NCI-H2081 (cell line): ENCODE measurements at regions not wholly inside any gene's neighbourhood (a gene's known extent, or its start where the extent isn't known, plus 50 kb on each side); places are given as distances from the start of the nearest gene placed in this dataset.

Source experiments
- DNase-seq, 2 experiments: peaks; one replicate each; lab custom pipeline; 2025; lab: John Stamatoyannopoulos, UW

- DNase-seq, result no peak
Measured at GRCh38 chr20:48079028-48079427, 293.7 kb upstream of the SULF2 start.

- no peak for DNase-seq
Measured at GRCh38 chr20:48076747-48077146, 291.5 kb upstream of the SULF2 start.

GRCh38 chr20:48076247-48076646 lies 291.0 kb upstream of the SULF2 start:
- no peak for DNase-seq

GRCh38 chr20:48075591-48076174 lies 290.4 kb upstream of the SULF2 start:
- no peak for DNase-seq

- no peak for DNase-seq
Measured at GRCh38 chr20:48070991-48071652, 285.8 kb upstream of the SULF2 start.

GRCh38 chr20:48069596-48069995 lies 284.3 kb upstream of the SULF2 start:
- DNase-seq, result no peak

GRCh38 chr20:48066851-48067250 lies 281.6 kb upstream of the SULF2 start:
- DNase-seq, result no peak

- DNase-seq, result no peak
Measured at GRCh38 chr20:48066246-48066645, 281.0 kb upstream of the SULF2 start.

GRCh38 chr20:48065833-48066232 lies 280.6 kb upstream of the SULF2 start:
- DNase-seq, result no peak

- DNase-seq, result no peak
Measured at GRCh38 chr20:48064929-48065328, 279.6 kb upstream of the SULF2 start.

- no peak for DNase-seq
Measured at GRCh38 chr20:48060841-48061720, 275.8 kb upstream of the SULF2 start.

GRCh38 chr20:48058611-48059559 lies 273.6 kb upstream of the SULF2 start:
- no peak for DNase-seq

GRCh38 chr20:48057739-48058138 lies 272.5 kb upstream of the SULF2 start:
- no peak for DNase-seq

- DNase-seq, result no peak
Measured at GRCh38 chr20:48057251-48057650, 272.0 kb upstream of the SULF2 start.

- DNase-seq, result no peak
Measured at GRCh38 chr20:48056218-48056617, 270.9 kb upstream of the SULF2 start.

- no peak for DNase-seq
Measured at GRCh38 chr20:48054051-48054450, 268.8 kb upstream of the SULF2 start.

- DNase-seq, result peak; percentile 24 to 52
Measured at GRCh38 chr20:48052475-48052835, 267.2 kb upstream of the SULF2 start.

GRCh38 chr20:48051794-48052474 lies 266.7 kb upstream of the SULF2 start:
- DNase-seq, result peak; percentile 27 to 52

GRCh38 chr20:48049641-48050040 lies 264.4 kb upstream of the SULF2 start:
- peak in 1 of 2 experiments; percentile 6 for DNase-seq

GRCh38 chr20:48049171-48049570 lies 263.9 kb upstream of the SULF2 start:
- DNase-seq, result no peak

GRCh38 chr20:48047447-48047846 lies 262.2 kb upstream of the SULF2 start:
- DNase-seq, result no peak
